Ammon's horn (tissue), 1 donor: ENCODE measurements at regions not wholly inside any gene's neighbourhood (a gene's known extent, or its start where the extent isn't known, plus 50 kb on each side); places are given as distances from the start of the nearest gene placed in this dataset.

Source experiments
- DNase-seq: peaks from one replicate; pipeline ENCODE4 v3.0.0-alpha.2; 2016; ENCODE audit warnings: low spot score

DNA sequence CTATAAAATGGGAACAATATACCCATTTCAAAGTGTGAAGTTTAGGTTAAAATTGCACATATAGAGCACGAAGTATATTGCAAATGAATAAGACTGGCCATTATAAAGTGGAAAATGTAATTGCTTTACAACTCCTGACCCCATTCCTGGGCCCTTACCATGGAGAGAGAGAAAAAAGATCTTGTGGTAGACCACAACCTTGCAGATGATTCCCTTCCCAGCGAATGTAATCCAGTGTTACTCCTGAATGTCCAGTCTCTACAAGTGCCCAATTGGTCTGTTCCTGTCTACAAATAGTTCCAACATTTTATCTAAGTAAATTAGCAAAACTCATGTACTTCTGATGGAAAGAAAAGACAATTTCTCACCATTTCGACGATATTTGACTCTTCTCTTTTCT, 184.1 kb upstream of the LNX1 start:
- DNase-seq: no peak

DNA sequence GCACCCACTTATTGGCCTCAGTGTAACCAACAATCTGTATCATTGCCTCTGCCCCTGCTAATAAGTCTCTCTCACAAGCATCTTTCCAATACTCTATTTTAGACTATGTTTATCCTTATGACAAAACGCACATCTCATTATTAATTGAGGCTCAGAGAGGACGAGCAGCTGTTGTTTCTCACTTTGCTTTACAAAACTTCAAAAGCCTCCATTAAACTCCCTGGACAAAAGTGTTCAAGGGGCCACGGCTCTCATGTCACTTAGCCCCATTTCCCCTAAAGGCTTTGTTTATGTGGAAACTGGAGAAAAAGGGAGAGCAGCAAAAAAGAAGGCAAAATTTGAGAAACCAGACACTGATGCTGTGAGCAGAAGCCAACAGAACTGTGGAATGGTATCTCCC, 180.0 kb upstream of the LNX1 start:
- DNase-seq: no peak

DNA sequence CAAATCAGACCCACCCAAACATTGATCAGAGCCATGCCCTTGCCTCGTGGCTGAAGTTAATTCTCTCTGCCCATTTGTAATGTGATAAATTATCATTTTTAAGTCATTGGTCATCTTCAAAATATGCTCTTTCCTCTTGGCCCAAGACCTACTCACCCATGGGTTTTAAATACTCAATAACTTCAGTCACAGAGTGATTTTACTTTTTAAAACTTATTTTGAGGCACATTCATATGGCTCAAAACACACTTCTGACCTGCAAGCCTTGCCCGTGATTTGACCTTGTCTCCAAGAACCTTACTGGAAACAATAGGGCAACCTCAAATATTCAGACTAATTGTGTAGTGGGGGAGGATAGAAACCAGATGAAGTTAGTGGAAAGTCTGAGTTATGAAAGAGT, 176.2 kb upstream of the LNX1 start:
- no peak for DNase-seq

DNA sequence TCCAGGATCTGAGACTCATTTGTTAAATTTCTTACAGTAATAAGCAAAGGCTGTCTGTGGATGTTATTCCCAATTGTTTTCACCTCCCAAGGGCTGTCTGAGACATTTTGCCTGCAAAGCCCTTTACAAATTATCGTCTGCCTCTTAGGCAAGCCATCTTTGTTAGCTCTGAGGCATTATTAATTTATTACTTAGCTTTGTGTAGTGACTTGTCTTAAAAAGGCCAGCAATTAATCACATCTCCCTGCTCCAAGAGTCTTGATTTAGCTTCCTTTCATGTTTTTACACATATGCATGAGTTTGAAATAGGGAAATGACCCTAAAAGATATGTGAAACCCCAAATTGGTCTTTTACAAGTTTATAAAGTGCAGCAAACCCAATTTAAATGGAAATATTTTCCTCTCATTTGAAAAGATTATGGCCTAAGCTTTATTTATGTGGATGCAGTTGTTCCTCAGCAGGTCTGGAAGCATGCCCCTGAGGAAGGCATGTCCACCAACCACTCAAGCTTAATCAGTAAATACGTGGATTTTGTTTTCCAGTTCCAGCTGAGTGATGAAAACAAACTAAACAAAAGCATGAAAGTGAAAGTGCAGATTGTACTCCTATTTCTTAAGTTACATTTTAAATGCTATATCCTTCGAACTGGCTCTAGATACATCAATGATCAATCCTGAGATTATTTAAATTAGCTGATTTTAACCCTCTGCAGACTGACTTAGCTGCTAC, 173.6 kb upstream of the LNX1 start:
- no peak for DNase-seq

DNA sequence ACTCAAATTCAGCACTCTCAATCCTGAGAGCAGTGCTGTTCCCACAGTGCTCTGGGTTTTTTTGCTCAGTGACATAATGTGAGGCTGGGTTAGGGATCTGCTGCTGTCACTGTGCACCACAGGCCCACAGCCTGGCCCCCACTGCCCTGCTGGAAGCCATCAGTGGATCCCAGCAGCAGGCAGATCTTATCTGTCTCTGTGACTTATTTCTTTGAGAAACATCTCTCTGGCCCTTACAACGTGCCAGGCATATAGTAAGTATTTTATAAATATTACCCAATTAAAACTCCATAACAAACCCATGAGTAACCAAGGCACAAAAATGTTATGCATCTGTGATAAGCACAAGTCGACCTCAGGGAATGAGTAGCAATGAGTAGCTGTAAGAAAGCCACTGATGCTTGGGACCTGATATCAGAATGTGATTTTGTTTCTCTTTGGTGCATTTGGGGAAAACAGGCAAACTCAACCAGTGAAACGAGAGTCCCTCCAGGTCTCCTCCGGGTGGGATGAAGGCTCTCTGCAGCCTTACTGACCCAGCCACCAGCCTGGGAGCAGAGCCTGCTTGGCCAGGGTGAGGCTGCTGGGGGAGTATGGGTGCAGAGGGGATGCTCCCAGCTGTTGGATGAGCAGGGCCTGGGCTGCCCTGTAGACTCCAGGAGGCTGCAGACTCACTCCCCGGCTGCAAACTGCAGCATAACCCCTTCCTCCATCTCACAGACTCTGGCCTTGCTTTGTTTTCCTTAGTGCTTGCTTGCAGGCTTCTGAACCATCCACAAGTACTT, 172.7 kb upstream of the LNX1 start:
- DNase-seq: no peak

DNA sequence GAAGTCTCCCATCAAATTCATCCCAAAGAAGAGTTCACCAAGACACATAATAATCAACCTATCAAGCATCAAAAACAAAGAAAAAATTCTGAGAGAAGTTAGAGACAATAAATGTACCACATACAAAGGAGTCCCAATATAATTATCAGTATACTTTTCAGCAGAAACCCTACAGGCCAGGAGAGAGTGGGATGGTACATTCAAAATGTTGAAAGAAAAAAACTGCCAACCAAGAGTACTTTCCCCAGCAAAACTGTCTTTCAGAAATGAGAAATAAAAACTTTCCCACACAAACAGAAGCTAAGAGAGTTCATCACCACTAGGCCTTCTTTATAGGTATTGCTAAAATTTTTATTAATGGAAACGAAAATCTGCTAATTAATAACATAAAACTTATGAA, 164.4 kb upstream of the LNX1 start:
- no peak for DNase-seq

DNA sequence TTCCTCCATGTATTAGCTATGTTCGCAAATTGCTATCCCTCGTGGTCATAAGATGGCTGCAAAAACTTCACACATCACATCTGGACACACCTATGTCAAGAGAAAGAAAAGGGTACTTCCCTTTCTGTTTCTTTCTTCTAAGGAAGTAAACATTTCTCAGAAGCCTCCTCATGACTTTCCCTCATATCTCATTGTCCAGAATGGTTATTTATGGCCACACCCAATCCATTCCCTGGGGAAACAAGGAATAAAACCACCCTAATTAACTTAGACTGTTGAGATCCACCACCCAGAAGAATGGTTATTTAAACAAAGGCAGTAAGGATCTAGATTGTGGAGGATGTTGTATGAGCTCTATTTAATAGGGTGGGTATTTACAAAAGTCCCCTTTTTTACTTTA, 160.8 kb upstream of the LNX1 start:
- no peak for DNase-seq

DNA sequence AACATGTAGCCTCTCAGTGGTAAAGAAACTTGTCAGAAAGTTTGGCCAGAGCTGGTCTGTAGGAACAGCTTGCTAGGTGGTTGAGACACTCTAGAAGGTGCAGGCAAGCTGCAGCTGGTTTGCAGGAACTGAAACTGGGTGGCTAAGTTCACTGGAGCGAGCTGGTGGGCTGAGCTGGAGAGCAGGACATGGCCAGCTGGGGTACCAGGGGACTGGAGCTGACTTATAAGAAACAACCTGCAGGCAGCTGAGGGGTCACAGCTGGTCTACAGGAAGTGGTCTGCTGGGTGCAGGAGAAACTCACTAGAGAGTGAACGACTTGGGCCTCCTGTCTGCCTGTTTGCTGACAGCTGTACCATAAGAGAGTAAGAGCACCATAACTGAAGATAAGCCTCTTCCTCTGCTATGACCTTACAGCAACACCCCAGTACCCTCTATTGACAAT, 157.1 kb upstream of the LNX1 start:
- DNase-seq: peak; percentile 6

DNA sequence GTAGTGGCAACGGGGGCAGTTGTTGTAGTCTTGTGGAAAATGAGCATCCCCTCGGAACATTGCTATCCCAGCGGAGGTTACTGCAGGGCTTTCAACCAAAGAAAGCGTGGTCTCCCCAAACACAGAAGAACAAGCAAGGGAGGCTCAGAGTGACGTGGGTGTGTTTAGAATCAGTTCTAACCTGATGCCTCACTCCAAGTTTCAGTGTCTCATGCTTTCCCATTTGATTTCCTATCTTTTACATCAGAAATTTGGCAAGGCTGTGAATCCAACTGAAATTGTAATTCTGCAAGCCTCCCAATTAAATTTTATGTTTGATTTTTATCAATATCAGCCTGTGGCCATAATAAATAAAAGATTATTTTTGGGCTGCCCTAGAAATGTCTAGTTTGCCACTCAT, 156.1 kb upstream of the LNX1 start:
- DNase-seq: no peak

DNA sequence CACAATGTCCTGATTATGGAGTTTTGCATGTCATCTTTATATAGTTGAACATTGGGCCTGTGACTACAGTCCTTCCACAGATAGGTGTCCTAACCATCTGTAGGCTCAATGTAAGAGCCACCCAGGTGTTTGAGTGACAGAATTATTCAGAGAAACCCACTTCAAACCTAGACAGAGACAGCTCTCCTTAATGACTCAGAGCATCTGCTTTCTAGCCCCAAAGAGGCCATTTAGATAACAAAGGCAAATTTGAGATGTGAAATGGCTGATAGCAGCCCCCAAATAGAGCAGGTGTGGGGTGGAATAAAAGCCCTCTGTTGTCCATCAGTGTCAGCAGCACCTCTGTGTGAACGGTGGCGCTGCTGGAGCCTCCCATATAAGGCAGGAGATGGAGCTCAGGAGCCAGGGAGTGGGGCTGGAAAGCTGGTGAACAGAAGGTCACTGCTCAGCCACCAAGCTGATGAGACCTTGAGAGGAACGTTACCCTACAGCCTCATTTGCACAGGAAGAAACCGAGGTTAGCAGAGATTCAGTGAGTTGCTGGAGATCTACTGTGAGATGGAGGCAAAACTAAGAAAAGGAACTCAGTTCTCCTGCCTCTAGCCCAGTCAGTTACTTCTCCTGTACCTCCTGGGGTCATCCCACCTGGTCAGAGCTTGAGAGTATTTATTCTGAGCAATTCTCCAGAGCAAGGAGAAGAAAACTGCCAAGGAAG, 153.3 kb upstream of the LNX1 start:
- DNase-seq: no peak

DNA sequence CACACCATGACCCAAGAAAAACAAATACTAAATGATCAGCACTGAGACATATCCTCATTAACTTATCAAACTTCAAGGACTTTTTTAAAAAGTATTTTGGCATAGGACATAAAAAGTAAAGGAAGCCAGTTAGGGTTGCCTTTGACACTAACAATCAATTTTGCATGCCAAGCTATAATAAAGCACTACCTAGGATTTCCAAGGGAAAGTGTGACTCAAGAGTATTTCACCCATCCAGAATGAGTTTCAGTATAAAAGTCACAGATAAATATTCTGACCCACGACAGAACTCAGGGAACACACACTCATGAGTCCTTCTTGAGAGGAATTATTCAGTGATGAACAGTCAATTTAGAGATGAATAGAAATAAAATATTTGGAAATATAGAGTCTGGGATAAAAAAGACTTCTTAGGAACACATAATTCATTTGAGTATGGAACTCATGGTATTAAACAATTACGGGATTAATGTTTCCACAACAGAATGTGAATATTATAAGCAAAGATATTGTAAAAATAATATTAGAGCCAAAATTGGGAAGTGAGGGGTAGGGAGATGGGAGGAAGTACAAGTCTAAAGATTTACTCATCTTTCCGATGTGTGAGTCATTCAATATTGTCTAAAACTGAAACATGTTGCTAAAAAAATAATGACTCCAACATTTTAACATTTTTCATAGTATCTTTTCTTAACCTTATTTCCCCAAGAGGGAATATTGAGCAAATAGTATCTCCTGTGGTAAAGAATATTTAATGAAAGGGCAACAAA, 143.5 kb upstream of the LNX1 start:
- DNase-seq: no peak

DNA sequence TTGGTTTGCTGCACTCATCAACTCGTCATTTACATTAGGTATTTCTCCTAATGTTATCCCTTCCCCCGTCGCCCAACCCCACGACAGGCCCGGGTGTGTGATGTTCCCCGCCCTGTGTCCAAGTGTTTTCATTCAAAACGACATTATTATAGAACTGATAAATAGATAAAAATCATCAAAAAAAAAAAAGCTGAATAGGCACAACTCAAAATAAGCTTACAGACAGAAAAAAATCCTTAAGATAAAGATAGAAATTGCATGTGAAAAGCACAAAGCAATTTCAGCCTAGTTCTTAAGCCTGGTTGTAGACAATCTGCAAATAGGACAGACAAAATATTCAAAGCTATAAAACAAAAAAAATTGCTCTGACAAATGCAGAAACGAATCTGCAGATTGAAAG, 142.9 kb upstream of the LNX1 start:
- DNase-seq: no peak

DNA sequence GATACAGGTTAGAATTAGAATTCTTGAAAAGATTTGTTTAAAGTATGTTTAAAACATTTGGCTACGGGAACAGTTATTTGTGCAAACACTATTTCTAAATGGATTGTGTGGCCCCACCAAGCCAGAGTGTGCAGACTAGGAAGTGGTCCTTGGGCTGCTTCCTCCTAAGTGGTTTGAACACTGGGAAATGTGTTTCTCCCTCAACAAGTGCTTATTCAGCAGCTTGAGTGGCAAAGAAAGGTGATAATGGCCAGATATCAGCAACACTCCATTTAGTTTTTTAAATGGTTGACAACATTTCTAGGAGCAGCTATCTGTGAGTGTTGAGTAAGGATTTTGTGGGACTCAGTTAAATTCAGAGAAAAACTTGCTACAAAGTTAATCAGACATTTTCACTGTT, 141.4 kb upstream of the LNX1 start:
- DNase-seq: no peak

DNA sequence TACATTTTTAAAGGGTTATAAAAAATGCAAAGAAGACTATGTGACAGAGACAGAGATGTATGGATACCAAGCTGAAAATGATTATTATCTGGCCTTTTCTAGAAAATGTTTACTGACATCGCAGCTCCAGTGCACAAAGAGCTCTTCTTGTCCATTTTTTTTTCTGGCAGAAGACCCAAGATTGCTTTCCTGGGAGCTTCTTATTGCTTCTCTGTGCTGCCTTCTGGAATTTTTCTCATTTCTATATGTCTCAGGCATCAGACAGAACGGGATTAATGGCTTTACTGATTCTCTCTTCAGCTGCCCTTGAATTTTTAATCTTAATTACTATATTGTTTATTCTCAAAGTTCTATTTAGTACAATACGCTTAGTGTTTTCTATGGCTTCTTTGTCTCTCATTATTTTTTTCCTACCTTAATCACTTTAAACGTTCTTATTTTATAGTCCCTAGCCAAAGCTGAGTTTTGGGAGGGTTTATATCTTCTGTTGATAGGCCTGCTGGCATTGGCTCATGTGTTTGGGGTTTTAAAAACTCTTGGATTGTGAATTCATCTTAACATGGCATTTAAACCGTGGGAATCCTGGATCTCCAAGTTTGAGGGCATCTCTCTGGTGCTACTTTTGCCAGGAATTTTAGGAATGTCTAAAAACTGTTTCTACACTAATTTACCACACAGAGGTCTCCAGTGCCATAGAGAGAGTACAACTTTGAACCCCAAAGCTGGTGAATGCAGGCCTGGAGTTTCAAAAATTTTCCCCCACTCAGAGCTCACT, 138.9 kb upstream of the LNX1 start:
- no peak for DNase-seq

DNA sequence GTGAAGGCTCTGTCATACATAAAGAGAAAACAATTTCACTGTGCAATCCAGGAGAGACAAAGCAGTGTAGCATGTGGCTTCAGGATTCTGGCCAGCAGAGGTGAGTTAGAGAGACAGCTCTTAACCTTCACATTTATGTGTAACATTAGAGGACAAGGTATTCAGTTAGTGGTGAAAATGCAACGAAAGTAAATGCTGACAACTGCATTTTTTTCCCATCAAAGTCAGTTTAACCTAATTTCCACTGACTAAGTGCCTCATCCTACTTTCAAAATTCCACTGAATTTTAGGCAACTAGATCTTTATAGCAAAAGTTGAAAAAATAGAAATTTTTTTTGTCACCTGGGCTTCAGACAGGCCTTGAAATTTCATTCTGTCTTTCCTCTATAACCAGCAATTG, 130.8 kb upstream of the LNX1 start:
- DNase-seq: no peak

DNA sequence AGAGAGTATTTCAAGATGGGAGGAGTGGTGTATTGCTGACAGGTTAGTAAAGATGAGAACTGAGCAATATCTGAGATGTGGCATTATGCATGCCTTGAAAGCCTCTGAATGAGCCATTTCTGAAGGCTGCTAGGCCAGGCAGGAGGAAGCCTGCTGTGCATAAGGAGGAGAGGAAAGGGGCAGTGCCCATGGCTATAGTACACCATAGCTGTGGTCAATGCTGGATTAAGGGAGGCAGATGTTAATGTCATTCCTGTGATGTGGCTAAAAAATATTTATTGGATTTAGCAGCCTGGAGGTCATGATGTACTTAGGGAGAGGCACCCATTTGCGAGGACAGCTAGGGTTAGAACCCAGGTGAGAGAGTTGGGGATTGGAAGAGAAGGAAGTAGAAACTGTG, 130.0 kb upstream of the LNX1 start:
- DNase-seq: no peak

DNA sequence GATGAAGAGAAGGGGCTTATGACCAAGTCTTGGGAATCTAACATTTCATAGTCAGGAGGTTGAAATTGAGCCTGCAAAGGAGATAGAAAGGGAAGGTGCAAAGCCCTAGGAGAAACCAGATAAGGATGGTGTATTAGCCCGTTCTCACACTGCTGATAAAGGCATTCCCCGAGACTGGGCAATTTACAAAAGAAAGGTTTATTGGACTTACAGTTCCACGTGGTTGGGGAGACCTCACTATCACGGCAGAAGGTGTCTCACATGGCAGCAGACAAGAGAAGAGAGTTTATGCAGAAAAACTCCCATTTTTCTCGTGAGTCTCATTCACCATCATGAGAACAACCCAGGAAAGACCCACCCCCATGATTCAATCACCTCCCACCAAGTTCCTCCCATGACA, 129.5 kb upstream of the LNX1 start:
- DNase-seq: no peak

DNA sequence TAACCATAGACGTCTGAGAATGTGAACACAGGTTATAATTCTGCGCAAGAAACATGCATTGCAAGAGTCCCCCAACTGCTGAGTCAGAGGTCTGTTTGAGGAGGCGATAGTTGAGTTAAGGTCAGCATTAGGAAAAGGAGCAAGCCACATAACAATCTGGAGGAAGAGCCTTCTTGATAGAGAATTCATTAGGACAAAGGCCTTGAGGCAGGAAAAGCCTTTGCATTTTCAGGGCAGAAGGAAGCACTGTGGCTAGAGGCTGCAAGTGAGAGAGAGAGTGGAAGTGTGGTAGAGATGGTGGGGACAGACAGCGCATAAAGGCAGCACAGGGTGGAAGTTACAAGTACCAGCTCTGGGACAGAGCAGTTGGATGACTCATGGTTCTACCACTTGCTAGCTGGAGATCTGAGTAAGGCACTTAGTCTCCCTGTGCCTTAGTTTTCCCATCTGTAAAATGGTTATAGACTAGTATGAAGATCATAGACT, 125.8 kb upstream of the LNX1 start:
- no peak for DNase-seq

DNA sequence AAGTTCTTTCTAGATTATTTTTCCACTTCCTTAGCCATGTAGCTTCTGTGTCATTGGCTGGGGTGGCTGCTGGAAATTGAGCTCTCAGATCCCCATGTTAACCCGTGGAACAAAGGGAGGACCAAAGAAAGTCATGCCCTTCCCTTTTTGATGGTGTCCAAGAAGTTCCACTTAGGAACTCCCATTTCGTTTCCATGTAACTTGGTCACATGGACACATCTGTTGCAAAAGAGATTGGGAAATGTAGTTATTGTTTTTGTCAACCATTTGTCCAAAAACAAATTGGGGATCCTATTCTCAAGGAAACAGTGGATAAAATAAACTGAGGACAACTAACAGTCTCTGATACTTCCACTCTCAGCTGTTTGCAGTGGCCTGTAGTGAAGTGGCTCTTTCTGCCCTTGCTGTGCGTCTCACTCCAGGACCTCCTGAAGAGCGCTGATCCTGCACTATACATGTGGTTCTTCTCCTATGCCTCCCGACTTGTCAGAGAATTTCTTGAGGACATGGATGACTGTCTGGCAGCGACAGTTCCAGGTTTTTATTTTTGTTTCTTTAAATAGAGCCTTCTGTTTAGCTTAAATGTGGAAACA, 125.3 kb upstream of the LNX1 start:
- no peak for DNase-seq

DNA sequence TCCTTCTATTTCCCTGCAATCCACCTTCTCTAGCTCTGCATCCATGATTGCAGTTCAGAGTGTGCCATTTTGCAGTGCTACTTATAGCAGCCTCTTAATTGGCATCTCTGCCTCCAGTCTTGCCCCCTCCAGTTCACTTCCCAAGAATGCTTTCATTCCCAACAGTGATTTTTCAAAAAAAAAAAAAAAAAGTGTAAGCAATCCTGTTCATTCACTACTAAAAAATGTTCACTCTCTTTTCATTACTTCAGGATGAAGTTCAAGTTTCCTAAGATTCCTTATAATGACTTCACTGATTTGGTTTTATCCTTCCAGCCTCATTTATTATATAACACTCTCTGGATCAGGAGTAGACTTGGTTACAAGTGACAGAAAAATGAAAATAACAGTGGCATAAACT, 124.7 kb upstream of the LNX1 start:
- no peak for DNase-seq
